HEK293 (cell line): ENCODE measurements at regions not wholly inside any gene's neighbourhood (a gene's known extent, or its start where the extent isn't known, plus 50 kb on each side); places are given as distances from the start of the nearest gene placed in this dataset.

Experiments used
- CTCF ChIA-PET: fragments of 350-600 bp; formaldehyde crosslinking; extraction: SDS; loops from one replicate; lab custom pipeline; 2021; ENCODE audit warnings: antibody characterized with exemption; lab: Yijun Ruan, JAX
- POLR2A ChIA-PET: fragments of 300-600 bp; formaldehyde crosslinking; extraction: SDS; loops from one replicate; lab custom pipeline; 2020; ENCODE audit warnings: antibody characterized with exemption, inconsistent platforms; lab: Yijun Ruan, JAX
- H3K27ac ChIP-seq: fragments of 200-500 bp; sonication (Bioruptor generic); 2 replicates; pipeline ENCODE4 v1.5.1; 2014; ENCODE audit warnings: low read depth, low read length, control low read depth, inconsistent platforms; ENCODE audit errors: extremely low read depth
- H3K36me3 ChIP-seq, 2 experiments: fragments of 200-500 bp in 1 of 2; sonication (Bioruptor generic) in 1 of 2; 1 replicate in 1 of 2; 2 replicates in 1 of 2; pipeline ENCODE4 v1.5.1; 2014 to 2017; ENCODE audit warnings: inconsistent platforms in 2 of 2, low read length in 2 of 2; ENCODE audit not compliant: control insufficient read depth in 2 of 2, insufficient read depth in 1 of 2
- H3K4me1 ChIP-seq: fragments of 200-500 bp; sonication (Bioruptor generic); 2 replicates; pipeline ENCODE4 v1.5.1; 2014; ENCODE audit warnings: mild to moderate bottlenecking, low read length, inconsistent platforms; ENCODE audit not compliant: control insufficient read depth, insufficient read depth
- H3K4me3 ChIP-seq: 2 replicates; pipeline ENCODE4 v1.5.1; 2011; ENCODE audit warnings: low read depth, mild to moderate bottlenecking, control low read depth, low read length, moderate library complexity
- H3K9me3 ChIP-seq: fragments of 200-500 bp; sonication (Bioruptor generic); 2 replicates; pipeline ENCODE4 v1.5.1; 2014; ENCODE audit warnings: low read depth, low read length, inconsistent platforms; ENCODE audit not compliant: control insufficient read depth, insufficient read depth
- FEZF1 ChIP-seq: fragments of 450-650 bp; formaldehyde crosslinking; IDR thresholded peaks from 2 replicates; pipeline ENCODE4 v1.5.1; 2016; ENCODE audit warnings: missing biosample characterization, missing genetic modification characterization
- GFI1B ChIP-seq: fragments of 450-650 bp; formaldehyde crosslinking; IDR thresholded peaks from 2 replicates; pipeline ENCODE4 v1.5.1; 2016; ENCODE audit warnings: missing biosample characterization, missing genetic modification characterization
- GLI4 ChIP-seq: fragments of 450-650 bp; formaldehyde crosslinking; IDR thresholded peaks from 2 replicates; pipeline ENCODE4 v1.5.1; 2016; ENCODE audit warnings: missing biosample characterization, missing genetic modification characterization
- GLIS1 ChIP-seq: fragments of 450-650 bp; formaldehyde crosslinking; IDR thresholded peaks from 2 replicates; pipeline ENCODE4 v1.5.1; 2016; ENCODE audit warnings: missing biosample characterization, missing genetic modification characterization
- HOXD13 ChIP-seq: sonication (generic); formaldehyde crosslinking; IDR thresholded peaks from 2 replicates; pipeline ENCODE4 v1.8.0; 2022; ENCODE audit warnings: missing genetic modification reagents, borderline replicate concordance
- KLF1 ChIP-seq: fragments of 450-650 bp; formaldehyde crosslinking; IDR thresholded peaks from 2 replicates; pipeline ENCODE4 v1.5.1; 2016; ENCODE audit warnings: missing biosample characterization, missing genetic modification characterization
- KLF10 ChIP-seq: fragments of 450-650 bp; IDR thresholded peaks from 2 replicates; pipeline ENCODE4 v1.5.1; 2018; ENCODE audit warnings: missing biosample characterization, mild to moderate bottlenecking, missing genetic modification characterization
- OSR2 ChIP-seq: fragments of 450-650 bp; formaldehyde crosslinking; IDR thresholded peaks from 2 replicates; pipeline ENCODE4 v1.5.1; 2016; ENCODE audit warnings: missing biosample characterization, missing genetic modification characterization
- RBAK ChIP-seq: fragments of 450-650 bp; formaldehyde crosslinking; IDR thresholded peaks from 2 replicates; pipeline ENCODE4 v1.5.1; 2016; ENCODE audit warnings: missing biosample characterization, missing genetic modification characterization
- SCRT1 ChIP-seq: fragments of 450-650 bp; formaldehyde crosslinking; IDR thresholded peaks from 2 replicates; pipeline ENCODE4 v1.5.1; 2016; ENCODE audit warnings: missing biosample characterization, missing genetic modification characterization, borderline replicate concordance
- TRIM28 ChIP-seq: IDR thresholded peaks from 2 replicates; pipeline ENCODE4 v1.6.1; 2011; ENCODE audit warnings: low read length, control low read depth, borderline replicate concordance
- ZFP3 ChIP-seq: fragments of 450-650 bp; formaldehyde crosslinking; IDR thresholded peaks from 2 replicates; pipeline ENCODE4 v1.5.1; 2016; ENCODE audit warnings: low read depth, missing biosample characterization, missing genetic modification characterization
- ZNF112 ChIP-seq: fragments of 450-650 bp; formaldehyde crosslinking; IDR thresholded peaks from 2 replicates; pipeline ENCODE4 v1.5.0; 2017; ENCODE audit warnings: missing biosample characterization, missing genetic modification characterization
- ZNF114 ChIP-seq: fragments of 450-650 bp; formaldehyde crosslinking; IDR thresholded peaks from 2 replicates; pipeline ENCODE4 v1.5.0; 2017; ENCODE audit warnings: missing biosample characterization, missing genetic modification characterization
- ZNF121 ChIP-seq: fragments of 450-650 bp; formaldehyde crosslinking; IDR thresholded peaks from 2 replicates; pipeline ENCODE4 v1.5.1; 2016; ENCODE audit warnings: missing biosample characterization, missing genetic modification characterization
- ZNF221 ChIP-seq: fragments of 450-650 bp; formaldehyde crosslinking; IDR thresholded peaks from 2 replicates; pipeline ENCODE4 v1.5.1; 2017; ENCODE audit warnings: missing biosample characterization, missing genetic modification characterization, borderline replicate concordance
- ZNF248 ChIP-seq: fragments of 450-650 bp; formaldehyde crosslinking; IDR thresholded peaks from 2 replicates; pipeline ENCODE4 v1.5.1; 2017; ENCODE audit warnings: missing biosample characterization, missing genetic modification characterization
- ZNF266 ChIP-seq: fragments of 450-650 bp; formaldehyde crosslinking; IDR thresholded peaks from 2 replicates; pipeline ENCODE4 v1.5.1; 2016; ENCODE audit warnings: missing biosample characterization, missing genetic modification characterization, low read depth
- ZNF354C ChIP-seq: fragments of 450-650 bp; formaldehyde crosslinking; IDR thresholded peaks from 2 replicates; pipeline ENCODE4 v1.5.1; 2016; ENCODE audit warnings: missing biosample characterization, missing genetic modification characterization, low read depth, borderline replicate concordance
- ZNF404 ChIP-seq: fragments of 450-650 bp; formaldehyde crosslinking; IDR thresholded peaks from 2 replicates; pipeline ENCODE4 v1.5.1; 2017; ENCODE audit warnings: missing biosample characterization, missing genetic modification characterization
- ZNF423 ChIP-seq: fragments of 450-650 bp; formaldehyde crosslinking; IDR thresholded peaks from 2 replicates; pipeline ENCODE4 v1.5.1; 2016; ENCODE audit warnings: missing biosample characterization, missing genetic modification characterization
- ZNF488 ChIP-seq: fragments of 450-650 bp; formaldehyde crosslinking; IDR thresholded peaks from 2 replicates; pipeline ENCODE4 v1.5.1; 2016; ENCODE audit warnings: missing biosample characterization, missing genetic modification characterization
- ZNF510 ChIP-seq: fragments of 450-650 bp; formaldehyde crosslinking; IDR thresholded peaks from 2 replicates; pipeline ENCODE4 v1.5.1; 2018; ENCODE audit warnings: mild to moderate bottlenecking, missing genetic modification characterization, missing biosample characterization; ENCODE audit not compliant: insufficient replicate concordance
- ZNF521 ChIP-seq: fragments of 450-650 bp; formaldehyde crosslinking; IDR thresholded peaks from 2 replicates; pipeline ENCODE4 v1.5.1; 2017; ENCODE audit warnings: missing biosample characterization, mild to moderate bottlenecking, missing genetic modification characterization
- ZNF629 ChIP-seq: fragments of 450-650 bp; formaldehyde crosslinking; IDR thresholded peaks from 2 replicates; pipeline ENCODE4 v1.5.1; 2017; ENCODE audit warnings: missing biosample characterization, missing genetic modification characterization
- ZNF791 ChIP-seq: fragments of 450-650 bp; formaldehyde crosslinking; IDR thresholded peaks from 2 replicates; pipeline ENCODE4 v1.5.1; 2016; ENCODE audit warnings: missing biosample characterization, missing genetic modification characterization
- TF ChIP-seq, protein P1 (sequence below): fragments of 450-650 bp; formaldehyde crosslinking; IDR thresholded peaks from 2 replicates; pipeline ENCODE4 v1.5.1; 2016; ENCODE audit warnings: missing biosample characterization, missing genetic modification characterization, low read depth
- TF ChIP-seq, protein P2 (sequence below): fragments of 450-650 bp; formaldehyde crosslinking; IDR thresholded peaks from 2 replicates; pipeline ENCODE4 v1.5.1; 2016; ENCODE audit warnings: missing biosample characterization, missing genetic modification characterization
- TF ChIP-seq, protein P3 (sequence below): fragments of 450-650 bp; formaldehyde crosslinking; IDR thresholded peaks from 2 replicates; pipeline ENCODE4 v1.5.1; 2016; ENCODE audit warnings: missing biosample characterization, missing genetic modification characterization, low read depth
- TF ChIP-seq, protein P4 (sequence below): fragments of 450-650 bp; formaldehyde crosslinking; IDR thresholded peaks from 2 replicates; pipeline ENCODE4 v1.5.1; 2016; ENCODE audit warnings: missing biosample characterization, missing genetic modification characterization

DNA sequence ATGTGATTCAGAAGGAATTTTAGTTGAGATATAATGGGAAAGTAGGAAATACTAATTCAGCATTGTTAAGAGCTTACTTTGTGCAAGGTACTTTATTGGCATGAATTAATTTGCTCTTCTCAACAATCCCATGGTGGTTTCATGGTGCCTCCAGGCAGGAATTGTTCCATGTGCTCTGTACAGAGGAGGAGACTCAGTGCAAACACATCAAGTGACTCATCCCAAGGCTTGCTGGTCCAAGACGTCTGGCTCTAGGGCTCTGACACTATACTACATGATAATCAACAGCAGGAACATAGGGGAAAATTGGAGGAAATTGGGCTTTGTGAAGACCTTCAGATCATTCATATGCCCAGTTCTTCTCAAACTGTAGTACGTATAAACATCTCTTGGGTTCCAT lies 66.5 kb upstream of the PRKG1 start:
- POLR2A ChIA-PET: no interaction called here

DNA sequence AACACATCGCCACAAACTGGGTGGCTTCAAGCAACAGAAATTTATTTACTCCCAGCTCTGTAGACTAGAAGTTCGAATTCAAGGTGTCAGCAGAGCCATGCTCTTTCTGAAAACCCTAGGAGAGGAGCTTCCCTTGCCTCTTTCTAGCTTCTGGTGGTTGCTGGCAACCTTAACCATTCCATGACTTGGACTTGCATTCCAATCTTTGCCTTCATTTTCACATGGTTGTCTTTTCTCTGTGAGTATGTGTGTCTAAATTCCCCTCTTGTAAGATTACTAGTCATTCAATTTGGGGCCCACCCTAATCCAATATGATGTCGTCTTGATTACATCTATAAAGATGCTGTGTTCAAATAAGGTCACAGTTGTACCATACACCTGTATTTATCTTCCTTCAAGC lies 65.9 kb upstream of the PRKG1 start:
- CTCF ChIA-PET: interaction anchor here (0.7 to 3.0 kb wide), 3 partner anchors 55 to 1208 kb away, joined by 3 to 14 read pairs (median 5); no protein-coding TSS in a partner anchor
- Histone ChIP-seq H3K27ac (no peak overlapping the region), H3K9me3 (no peaks in the 10 kb centered on the region), H3K4me3 (no peak overlapping the region)
- no peak for TF ChIP-seq ZNF248 (tag by site-specific recombination)
- TF ChIP-seq OSR2 (tag by site-specific recombination): no peak
- no peak for TF ChIP-seq ZNF112 (tag by site-specific recombination)
- TF ChIP-seq ZNF121: no peak
- TF ChIP-seq ZNF521 (tag by site-specific recombination): no peak
- TF ChIP-seq GLI4 (tag by site-specific recombination): no peak
- TF ChIP-seq, protein P1, sequence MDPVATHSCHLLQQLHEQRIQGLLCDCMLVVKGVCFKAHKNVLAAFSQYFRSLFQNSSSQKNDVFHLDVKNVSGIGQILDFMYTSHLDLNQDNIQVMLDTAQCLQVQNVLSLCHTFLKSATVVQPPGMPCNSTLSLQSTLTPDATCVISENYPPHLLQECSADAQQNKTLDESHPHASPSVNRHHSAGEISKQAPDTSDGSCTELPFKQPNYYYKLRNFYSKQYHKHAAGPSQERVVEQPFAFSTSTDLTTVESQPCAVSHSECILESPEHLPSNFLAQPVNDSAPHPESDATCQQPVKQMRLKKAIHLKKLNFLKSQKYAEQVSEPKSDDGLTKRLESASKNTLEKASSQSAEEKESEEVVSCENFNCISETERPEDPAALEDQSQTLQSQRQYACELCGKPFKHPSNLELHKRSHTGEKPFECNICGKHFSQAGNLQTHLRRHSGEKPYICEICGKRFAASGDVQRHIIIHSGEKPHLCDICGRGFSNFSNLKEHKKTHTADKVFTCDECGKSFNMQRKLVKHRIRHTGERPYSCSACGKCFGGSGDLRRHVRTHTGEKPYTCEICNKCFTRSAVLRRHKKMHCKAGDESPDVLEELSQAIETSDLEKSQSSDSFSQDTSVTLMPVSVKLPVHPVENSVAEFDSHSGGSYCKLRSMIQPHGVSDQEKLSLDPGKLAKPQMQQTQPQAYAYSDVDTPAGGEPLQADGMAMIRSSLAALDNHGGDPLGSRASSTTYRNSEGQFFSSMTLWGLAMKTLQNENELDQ (tag by site-specific recombination): no peak
- TF ChIP-seq ZNF510: no peak
- no peak for TF ChIP-seq ZNF791 (tag by site-specific recombination)
- TF ChIP-seq SCRT1 (tag by site-specific recombination): no peak
- no peak for TF ChIP-seq RBAK (tag by site-specific recombination)
- no peak for TF ChIP-seq ZNF488 (tag by site-specific recombination)
- TF ChIP-seq KLF1 (tag by site-specific recombination): no peak
- no peak for TF ChIP-seq ZNF354C (tag by site-specific recombination)
- TF ChIP-seq KLF10: no peak
- TF ChIP-seq GLIS1: no peak
- TF ChIP-seq ZNF266 (tag by site-specific recombination): no peak
- TF ChIP-seq, protein P2, sequence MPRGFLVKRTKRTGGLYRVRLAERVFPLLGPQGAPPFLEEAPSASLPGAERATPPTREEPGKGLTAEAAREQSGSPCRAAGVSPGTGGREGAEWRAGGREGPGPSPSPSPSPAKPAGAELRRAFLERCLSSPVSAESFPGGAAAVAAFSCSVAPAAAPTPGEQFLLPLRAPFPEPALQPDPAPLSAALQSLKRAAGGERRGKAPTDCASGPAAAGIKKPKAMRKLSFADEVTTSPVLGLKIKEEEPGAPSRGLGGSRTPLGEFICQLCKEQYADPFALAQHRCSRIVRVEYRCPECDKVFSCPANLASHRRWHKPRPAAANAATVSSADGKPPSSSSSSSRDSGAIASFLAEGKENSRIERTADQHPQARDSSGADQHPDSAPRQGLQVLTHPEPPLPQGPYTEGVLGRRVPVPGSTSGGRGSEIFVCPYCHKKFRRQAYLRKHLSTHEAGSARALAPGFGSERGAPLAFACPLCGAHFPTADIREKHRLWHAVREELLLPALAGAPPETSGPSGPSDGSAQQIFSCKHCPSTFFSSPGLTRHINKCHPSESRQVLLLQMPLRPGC (tag by site-specific recombination): no peak
- no peak for TF ChIP-seq FEZF1 (tag by site-specific recombination)
- TF ChIP-seq, all 188 proteins: peak for 0
- H3K36me3 ChIP-seq: no peaks in the 10 kb centered on the region
- H3K4me1 ChIP-seq: no peaks in the 10 kb centered on the region
- POLR2A ChIA-PET: no interaction called here

More for the DNA sequence above, 66.5 kb upstream of the PRKG1 start:
- Histone ChIP-seq H3K9me3 (no peaks in the 10 kb centered on the region), H3K27ac (no peak overlapping the region), H3K36me3 (no peaks in the 10 kb centered on the region), H3K4me1 (no peaks in the 10 kb centered on the region), H3K4me3 (no peak overlapping the region)
- CTCF ChIA-PET: interaction anchor here (0.6 to 3.0 kb wide), 5 partner anchors 56 to 1208 kb away, joined by 3 to 14 read pairs (median 3); no protein-coding TSS in a partner anchor
- TF ChIP-seq, protein P3, sequence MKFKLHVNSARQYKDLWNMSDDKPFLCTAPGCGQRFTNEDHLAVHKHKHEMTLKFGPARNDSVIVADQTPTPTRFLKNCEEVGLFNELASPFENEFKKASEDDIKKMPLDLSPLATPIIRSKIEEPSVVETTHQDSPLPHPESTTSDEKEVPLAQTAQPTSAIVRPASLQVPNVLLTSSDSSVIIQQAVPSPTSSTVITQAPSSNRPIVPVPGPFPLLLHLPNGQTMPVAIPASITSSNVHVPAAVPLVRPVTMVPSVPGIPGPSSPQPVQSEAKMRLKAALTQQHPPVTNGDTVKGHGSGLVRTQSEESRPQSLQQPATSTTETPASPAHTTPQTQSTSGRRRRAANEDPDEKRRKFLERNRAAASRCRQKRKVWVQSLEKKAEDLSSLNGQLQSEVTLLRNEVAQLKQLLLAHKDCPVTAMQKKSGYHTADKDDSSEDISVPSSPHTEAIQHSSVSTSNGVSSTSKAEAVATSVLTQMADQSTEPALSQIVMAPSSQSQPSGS (tag by site-specific recombination): no peak
- TF ChIP-seq ZNF404 (tag by site-specific recombination) (no peak), ZNF112 (tag by site-specific recombination) (no peak), ZFP3 (tag by site-specific recombination) (no peak), ZNF629 (tag by site-specific recombination) (no peak), HOXD13 (CRISPR knock-in tag) (no peak), ZNF221 (tag by site-specific recombination) (no peak), TRIM28 (no peak), RBAK (tag by site-specific recombination) (no peak), ZNF114 (tag by site-specific recombination) (no peak), ZNF423 (tag by site-specific recombination) (no peak), GFI1B (tag by site-specific recombination) (no peak)
- TF ChIP-seq, protein P4, sequence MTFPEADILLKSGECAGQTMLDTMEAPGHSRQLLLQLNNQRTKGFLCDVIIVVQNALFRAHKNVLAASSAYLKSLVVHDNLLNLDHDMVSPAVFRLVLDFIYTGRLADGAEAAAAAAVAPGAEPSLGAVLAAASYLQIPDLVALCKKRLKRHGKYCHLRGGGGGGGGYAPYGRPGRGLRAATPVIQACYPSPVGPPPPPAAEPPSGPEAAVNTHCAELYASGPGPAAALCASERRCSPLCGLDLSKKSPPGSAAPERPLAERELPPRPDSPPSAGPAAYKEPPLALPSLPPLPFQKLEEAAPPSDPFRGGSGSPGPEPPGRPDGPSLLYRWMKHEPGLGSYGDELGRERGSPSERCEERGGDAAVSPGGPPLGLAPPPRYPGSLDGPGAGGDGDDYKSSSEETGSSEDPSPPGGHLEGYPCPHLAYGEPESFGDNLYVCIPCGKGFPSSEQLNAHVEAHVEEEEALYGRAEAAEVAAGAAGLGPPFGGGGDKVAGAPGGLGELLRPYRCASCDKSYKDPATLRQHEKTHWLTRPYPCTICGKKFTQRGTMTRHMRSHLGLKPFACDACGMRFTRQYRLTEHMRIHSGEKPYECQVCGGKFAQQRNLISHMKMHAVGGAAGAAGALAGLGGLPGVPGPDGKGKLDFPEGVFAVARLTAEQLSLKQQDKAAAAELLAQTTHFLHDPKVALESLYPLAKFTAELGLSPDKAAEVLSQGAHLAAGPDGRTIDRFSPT (tag by site-specific recombination): no peak
